NCI-H446 (cell line): ENCODE measurements at regions not wholly inside any gene's neighbourhood (a gene's known extent, or its start where the extent isn't known, plus 50 kb on each side); places are given as distances from the start of the nearest gene placed in this dataset.
"Not testable (repeated sequence)": the region's sequence is repeated elsewhere in the genome, so short reads cannot be mapped to it uniquely, and the experiment has no call there.

Experiments
- DNase-seq, 2 experiments: peaks; one replicate each; lab custom pipeline; 2025; lab: John Stamatoyannopoulos, UW

- peak in 1 of 2 experiments; percentile 59 for DNase-seq
These were observed 203.4 kb upstream of the NMUR2 start for GRCh38 chr5:152608458-152608857.

DNA sequence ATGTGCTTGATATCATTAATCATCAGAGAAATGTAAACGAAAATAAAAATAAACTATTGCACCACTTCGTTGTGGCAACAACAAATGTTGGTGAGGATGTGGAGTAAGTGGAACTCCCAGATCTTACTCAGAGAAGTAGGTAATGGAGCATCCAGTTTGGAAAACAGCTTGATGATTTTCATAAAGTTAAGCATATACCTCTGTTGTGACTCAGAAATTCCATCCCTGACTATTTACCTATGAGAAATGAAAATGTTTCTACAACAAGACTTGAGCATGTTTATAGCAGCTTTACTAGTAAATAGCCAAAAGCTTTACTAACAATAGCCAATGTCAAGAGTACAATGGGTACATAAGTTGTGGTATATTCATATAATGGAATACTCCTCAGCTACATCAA lies 214.7 kb upstream of the NMUR2 start:
- DNase-seq = no peak

GRCh38 chr5:152622628-152623027 lies 217.5 kb upstream of the NMUR2 start:
- peak; percentile 62 to 82 for DNase-seq

DNA sequence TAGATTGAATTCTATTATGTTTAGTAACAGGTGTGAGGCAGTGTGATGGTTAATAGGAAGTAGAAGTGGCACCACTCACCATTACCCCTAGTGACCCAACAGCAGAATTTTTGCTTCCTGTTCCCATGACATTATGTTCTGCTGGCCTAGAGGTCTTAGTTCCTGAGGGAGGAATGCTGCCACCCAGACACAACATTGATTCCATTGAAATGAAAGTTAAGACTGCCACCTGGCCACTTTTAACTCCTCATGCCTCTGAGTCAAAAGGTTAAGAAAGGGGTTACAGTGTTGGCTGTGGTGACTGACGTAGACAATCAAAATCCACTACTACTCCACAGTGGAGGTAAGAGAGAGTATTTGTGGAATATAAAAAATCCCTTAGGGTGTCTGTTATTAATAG lies 218.9 kb upstream of the NMUR2 start:
- DNase-seq = no peak

GRCh38 chr5:152625696-152626095 lies 220.6 kb upstream of the NMUR2 start:
- DNase-seq = no peak

- peak; percentile 8 to 58 for DNase-seq
These were observed 226.1 kb upstream of the NMUR2 start for GRCh38 chr5:152631221-152631620.

GRCh38 chr5:152632360-152632759 lies 227.3 kb upstream of the NMUR2 start:
- DNase-seq = peak; percentile 77 to 78

DNA sequence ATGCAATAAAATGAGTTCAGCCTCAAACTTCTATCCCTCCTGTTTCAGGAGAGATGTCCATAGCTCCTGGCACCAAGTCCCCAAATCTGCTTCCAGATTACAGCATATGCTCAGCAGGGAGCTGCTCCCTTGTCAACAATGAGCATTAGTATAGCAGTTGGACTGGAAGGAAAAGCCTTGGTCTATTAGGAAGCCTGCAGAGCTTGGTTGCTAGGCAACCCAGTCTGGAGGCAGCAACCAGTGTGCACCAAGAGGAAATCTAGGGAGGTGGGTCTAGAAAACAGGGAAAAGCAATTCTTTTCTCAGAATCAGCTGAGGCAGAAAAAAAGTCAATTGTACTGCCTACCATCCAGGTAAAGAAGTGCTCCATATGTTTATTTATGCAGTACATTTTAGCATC lies 229.5 kb upstream of the NMUR2 start:
- peak; percentile 57 to 95 for DNase-seq

- DNase-seq = peak; percentile 45 to 85
These were observed 234.0 kb upstream of the NMUR2 start for GRCh38 chr5:152638996-152639552.

- DNase-seq = peak in 1 of 2 experiments; percentile 11
These were observed 237.1 kb upstream of the NMUR2 start for GRCh38 chr5:152641970-152642805.

DNA sequence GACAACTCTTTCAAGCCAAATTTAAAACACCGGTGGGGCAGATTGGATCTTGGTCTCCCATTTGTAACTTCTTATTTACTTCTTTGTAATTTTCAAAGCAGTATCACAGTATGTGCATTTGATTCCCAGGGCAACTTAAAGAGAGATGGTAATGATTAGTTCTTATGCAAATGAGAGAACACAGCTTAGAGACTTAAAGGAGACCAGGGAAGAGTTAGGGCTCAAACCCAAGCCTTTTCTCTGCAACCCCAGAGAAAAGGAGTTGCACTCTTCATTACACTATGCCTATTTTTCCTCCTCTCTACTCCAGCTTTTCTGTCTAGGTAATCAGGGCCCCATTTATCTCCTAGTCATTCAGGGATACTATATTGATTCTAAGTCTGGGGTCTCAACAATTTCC lies 237.8 kb upstream of the NMUR2 start:
- DNase-seq = no peak

DNA sequence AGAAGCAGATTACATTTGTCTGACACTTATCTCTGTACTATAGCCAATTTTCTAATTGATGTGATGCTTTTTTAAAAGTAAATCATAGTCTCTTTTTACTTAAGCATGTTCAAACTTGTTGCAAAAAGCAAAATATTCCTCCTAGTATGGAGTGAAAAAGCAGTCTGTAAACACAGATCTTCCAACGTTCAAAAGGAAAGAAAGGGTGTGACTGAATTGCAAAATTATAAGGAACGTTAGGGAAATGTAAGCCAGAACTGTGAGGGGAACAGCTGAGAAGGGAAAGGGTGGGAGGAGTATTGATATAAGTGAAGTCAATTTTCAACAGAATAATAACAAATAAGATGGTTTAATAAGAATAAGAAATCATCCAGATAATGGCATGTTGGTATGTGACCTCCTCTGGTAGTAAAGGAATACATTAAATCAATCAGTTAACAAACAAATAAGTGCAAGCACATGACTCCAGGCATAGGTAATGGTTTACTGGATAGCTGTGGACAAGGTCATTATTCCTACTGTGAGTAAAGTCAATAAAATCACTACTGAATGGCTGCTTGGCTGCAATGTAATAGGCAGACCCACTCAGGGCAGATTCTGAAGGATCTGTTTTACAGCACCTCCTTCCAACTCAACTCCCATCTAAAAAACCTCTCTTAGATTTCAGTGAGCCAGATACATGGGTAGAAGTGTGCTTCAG lies 239.1 kb upstream of the NMUR2 start:
- no peak for DNase-seq

GRCh38 chr5:152649609-152650008 lies 244.5 kb upstream of the NMUR2 start:
- DNase-seq = peak; percentile 9 to 29

DNA sequence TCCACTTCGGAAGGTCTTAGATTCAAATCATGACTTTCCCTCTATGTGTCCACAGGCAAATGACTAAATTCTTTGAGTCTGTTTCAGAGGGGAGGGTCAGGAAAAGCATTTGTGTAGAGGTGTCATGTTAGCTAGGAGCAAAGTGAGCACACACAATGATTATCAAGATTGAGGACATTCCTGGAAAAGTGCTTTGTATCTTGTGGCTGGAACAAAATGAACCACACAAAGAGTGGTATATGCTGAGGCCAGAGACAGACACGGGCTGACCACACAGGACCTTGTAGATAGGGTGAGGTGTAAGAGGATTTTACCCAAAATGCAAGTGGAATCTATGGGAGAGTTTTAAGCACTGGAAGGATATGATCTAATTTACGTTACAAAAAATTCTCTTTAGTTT lies 245.3 kb upstream of the NMUR2 start:
- no peak for DNase-seq

GRCh38 chr5:152659470-152659869 lies 254.4 kb upstream of the NMUR2 start:
- not testable (repeated sequence) for DNase-seq

DNA sequence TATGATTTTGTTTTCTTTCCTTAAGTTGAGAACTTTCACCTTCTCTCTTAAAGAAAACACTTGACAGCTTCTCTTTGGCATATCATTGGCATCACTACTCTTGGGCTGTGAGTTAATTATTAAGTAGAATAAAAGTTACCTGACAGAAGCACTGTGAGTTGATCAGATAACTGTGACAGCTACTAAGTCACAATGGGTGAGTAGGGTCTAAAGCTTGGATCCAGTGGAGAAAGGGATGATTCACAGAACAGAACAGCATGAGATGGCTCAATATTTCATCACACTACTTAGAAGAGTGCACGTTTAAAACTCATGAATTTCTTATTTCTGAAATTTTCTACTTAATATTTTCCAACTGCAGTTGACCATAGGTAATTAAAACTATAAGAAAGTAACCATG lies 268.5 kb upstream of the NMUR2 start:
- no peak for DNase-seq

DNA sequence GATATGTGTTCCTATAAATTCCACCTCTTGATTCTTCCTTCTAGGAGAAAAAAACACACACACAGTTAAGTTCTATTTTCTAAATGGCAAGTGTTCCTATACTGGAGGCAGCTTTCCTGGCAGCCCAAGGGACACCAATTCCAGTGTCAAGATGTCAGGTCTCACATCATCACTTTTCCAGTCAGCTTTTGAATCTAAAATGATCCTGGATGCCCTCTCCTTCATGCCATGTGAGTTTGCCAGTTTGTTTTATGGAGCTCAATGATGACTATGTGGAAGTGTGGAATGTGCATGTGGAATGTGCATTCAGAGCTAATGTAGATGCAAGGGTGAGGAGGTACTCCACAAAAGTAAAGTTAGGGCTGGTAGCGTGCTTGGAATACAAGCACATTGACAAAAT lies 269.3 kb upstream of the NMUR2 start:
- DNase-seq = no peak

GRCh38 chr5:152676196-152676595 lies 271.1 kb upstream of the NMUR2 start:
- no peak for DNase-seq

GRCh38 chr5:152683205-152683604 lies 278.1 kb upstream of the NMUR2 start:
- no peak for DNase-seq

DNA sequence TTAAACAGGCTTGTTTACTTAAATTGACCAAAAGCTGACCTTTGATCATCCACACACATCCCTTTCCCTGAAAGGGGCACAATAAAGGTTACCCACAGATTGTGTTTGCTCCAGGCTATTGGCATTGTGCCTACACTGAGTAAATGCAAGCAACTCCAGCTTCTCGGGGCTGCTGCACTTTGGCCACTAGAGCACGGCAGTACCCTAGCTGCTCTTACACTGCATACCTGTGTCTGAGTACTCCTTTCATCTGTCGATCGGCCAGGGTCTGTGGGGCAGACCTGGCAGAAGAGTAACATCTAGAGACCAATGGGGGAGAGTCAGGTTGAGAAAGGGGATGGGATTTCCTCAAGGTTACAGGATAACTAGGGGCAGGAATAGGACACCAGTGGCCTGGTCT lies 281.9 kb upstream of the NMUR2 start:
- DNase-seq = no peak

GRCh38 chr5:152688561-152689249 lies 283.6 kb upstream of the NMUR2 start:
- DNase-seq = peak; percentile 57 to 83

DNA sequence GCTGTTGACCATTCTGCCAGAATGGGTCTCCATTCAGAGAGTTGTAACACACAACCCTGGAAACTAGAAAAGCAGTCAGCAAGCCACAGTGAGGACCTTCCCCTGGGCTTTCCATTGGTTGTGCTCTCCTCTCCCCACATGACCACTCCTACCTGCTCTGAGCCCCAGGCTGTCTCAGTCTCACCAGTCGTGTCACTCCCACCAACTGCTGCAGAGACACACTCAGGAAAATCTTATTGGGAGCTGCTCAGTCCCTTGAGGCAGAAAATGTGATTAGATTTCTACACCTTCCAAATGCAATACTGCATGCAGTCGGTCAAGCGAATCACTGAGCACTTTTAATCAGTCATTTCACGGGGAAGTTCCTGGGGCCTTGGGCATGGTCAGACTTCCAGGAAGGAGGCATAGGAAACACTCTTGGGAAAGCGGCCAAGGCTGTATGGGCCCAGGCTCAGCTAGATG lies 284.2 kb upstream of the NMUR2 start:
- peak in 1 of 2 experiments; percentile 46 for DNase-seq
